Skeletal muscle cell (primary cell): ENCODE measurements at regions not wholly inside any gene's neighbourhood (a gene's known extent, or its start where the extent isn't known, plus 50 kb on each side); places are given as distances from the start of the nearest gene placed in this dataset.
"Not testable (repeated sequence)": the region's sequence is repeated elsewhere in the genome, so short reads cannot be mapped to it uniquely, and the experiment has no call there.

Source experiments
- DNase-seq: peaks from one replicate; pipeline ENCODE4 v3.0.0-alpha.2; 2010; ENCODE audit warnings: low read depth
- H3K4me3 ChIP-seq: 2 replicates; pipeline ENCODE4 v1.5.1; 2011; ENCODE audit warnings: low read depth, mild to moderate bottlenecking, control low read depth, low read length, moderate library complexity

- no peak overlapping the region for H3K4me3 ChIP-seq
- DNase-seq, result no peak
Measured at GRCh38 chr5:142542078-142542477, 143.8 kb downstream of the FGF1 start.

GRCh38 chr5:142540922-142541422 lies 144.9 kb downstream of the FGF1 start:
- H3K4me3 ChIP-seq, result no peak overlapping the region
- DNase-seq, result peak; percentile 75

GRCh38 chr5:142539154-142539740 lies 146.6 kb downstream of the FGF1 start:
- DNase-seq, result no peak
- no peak overlapping the region for H3K4me3 ChIP-seq

GRCh38 chr5:142537938-142538337 lies 148.0 kb downstream of the FGF1 start:
- no peak overlapping the region for H3K4me3 ChIP-seq
- DNase-seq, result no peak

GRCh38 chr5:142532781-142533176 lies 153.1 kb downstream of the FGF1 start:
- DNase-seq, result no peak
- H3K4me3 ChIP-seq, result no peak overlapping the region

GRCh38 chr5:142531977-142532780 lies 153.7 kb downstream of the FGF1 start:
- H3K4me3 ChIP-seq, result no peak overlapping the region
- DNase-seq, result no peak

GRCh38 chr5:142530904-142531303 lies 155.0 kb downstream of the FGF1 start:
- H3K4me3 ChIP-seq, result no peak overlapping the region
- no peak for DNase-seq

- H3K4me3 ChIP-seq, result no peak overlapping the region
- DNase-seq, result no peak
Measured at GRCh38 chr5:142529626-142530278, 156.1 kb downstream of the FGF1 start.

- DNase-seq, result no peak
- H3K4me3 ChIP-seq, result no peak overlapping the region
Measured at GRCh38 chr5:142527664-142528295, 158.1 kb downstream of the FGF1 start.

GRCh38 chr5:142527234-142527633 lies 158.7 kb downstream of the FGF1 start:
- H3K4me3 ChIP-seq, result no peak overlapping the region
- DNase-seq, result no peak

- no peak overlapping the region for H3K4me3 ChIP-seq
- no peak for DNase-seq
Measured at GRCh38 chr5:142522983-142523382, 162.9 kb downstream of the FGF1 start.

- DNase-seq, result no peak
- H3K4me3 ChIP-seq, result no peak overlapping the region
Measured at GRCh38 chr5:142521706-142522105, 164.2 kb downstream of the FGF1 start.

- H3K4me3 ChIP-seq, result no peak overlapping the region
- no peak for DNase-seq
Measured at GRCh38 chr5:142520885-142521284, 165.0 kb downstream of the FGF1 start.

- not testable (repeated sequence) for H3K4me3 ChIP-seq, DNase-seq
Measured at GRCh38 chr5:142519913-142520312, 166.0 kb downstream of the FGF1 start.

- no peak for DNase-seq
- H3K4me3 ChIP-seq, result no peak overlapping the region
Measured at GRCh38 chr5:142517840-142518239, 168.1 kb downstream of the FGF1 start.

- DNase-seq, result no peak
- no peak overlapping the region for H3K4me3 ChIP-seq
Measured at GRCh38 chr5:142516732-142517131, 169.2 kb downstream of the FGF1 start.

GRCh38 chr5:142515036-142515435 lies 170.9 kb downstream of the FGF1 start:
- no peak overlapping the region for H3K4me3 ChIP-seq
- DNase-seq, result no peak

GRCh38 chr5:142514196-142514595 lies 171.7 kb downstream of the FGF1 start:
- H3K4me3 ChIP-seq, result no peak overlapping the region
- no peak for DNase-seq

- no peak overlapping the region for H3K4me3 ChIP-seq
- DNase-seq, result peak; percentile 56
Measured at GRCh38 chr5:142512043-142513042, 173.5 kb downstream of the FGF1 start.
